GM06990 (cell line): ENCODE measurements at regions not wholly inside any gene's neighbourhood (a gene's known extent, or its start where the extent isn't known, plus 50 kb on each side); places are given as distances from the start of the nearest gene placed in this dataset.

Experiments
- DNase-seq: peaks from one replicate; pipeline ENCODE4 v3.0.0-alpha.2; 2011; ENCODE audit not compliant: insufficient read length; ENCODE audit errors: extremely low read depth
- H3K27me3 ChIP-seq: replicated peaks from 2 replicates; pipeline ENCODE4 v1.6.0; 2011; ENCODE audit warnings: low read length; ENCODE audit not compliant: control insufficient read depth, insufficient read depth
- H3K36me3 ChIP-seq: 2 replicates; pipeline ENCODE4 v1.5.1; 2011; ENCODE audit warnings: low read length; ENCODE audit not compliant: control insufficient read depth, insufficient read depth
- H3K4me3 ChIP-seq: replicated peaks from 2 replicates; pipeline ENCODE4 v1.5.1; 2011; ENCODE audit warnings: low read depth, mild to moderate bottlenecking, control low read depth, low read length
- CTCF ChIP-seq: IDR thresholded peaks from 2 replicates; pipeline ENCODE4 v1.5.1; 2011; ENCODE audit warnings: low read length, control low read depth, mild to moderate bottlenecking, inconsistent platforms; ENCODE audit not compliant: insufficient read depth, poor library complexity, severe bottlenecking

GRCh38 chr4:12966726-12967125, 517.4 kb downstream of the RAB28 start:
- H3K27me3 ChIP-seq, result no peaks in the 10 kb centered on the region
- no peak for TF ChIP-seq CTCF
- DNase-seq, result no peak
- H3K4me3 ChIP-seq, result no peak overlapping the region
- no peaks in the 10 kb centered on the region for H3K36me3 ChIP-seq

- no peak for DNase-seq
- Histone ChIP-seq H3K4me3 (no peak overlapping the region), H3K36me3 (no peaks in the 10 kb centered on the region), H3K27me3 (no peaks in the 10 kb centered on the region)
- no peak for TF ChIP-seq CTCF
Observed at GRCh38 chr4:12965334-12965733, 518.8 kb downstream of the RAB28 start.

- Histone ChIP-seq H3K4me3 (no peak overlapping the region), H3K27me3 (no peaks in the 10 kb centered on the region), H3K36me3 (no peaks in the 10 kb centered on the region)
- TF ChIP-seq CTCF, result no peak
- DNase-seq, result no peak
Observed at GRCh38 chr4:12963912-12964311, 520.2 kb downstream of the RAB28 start.

GRCh38 chr4:12963291-12963690, 520.8 kb downstream of the RAB28 start:
- Histone ChIP-seq H3K4me3 (no peak overlapping the region), H3K27me3 (no peaks in the 10 kb centered on the region), H3K36me3 (no peaks in the 10 kb centered on the region)
- TF ChIP-seq CTCF, result no peak
- no peak for DNase-seq

- no peaks in the 10 kb centered on the region for H3K27me3 ChIP-seq
- DNase-seq, result no peak
- H3K4me3 ChIP-seq, result no peak overlapping the region
- TF ChIP-seq CTCF, result no peak
- no peaks in the 10 kb centered on the region for H3K36me3 ChIP-seq
Observed at GRCh38 chr4:12961713-12962112, 522.4 kb downstream of the RAB28 start.

- Histone ChIP-seq H3K36me3 (no peaks in the 10 kb centered on the region), H3K4me3 (no peak overlapping the region), H3K27me3 (no peaks in the 10 kb centered on the region)
- no peak for DNase-seq
- TF ChIP-seq CTCF, result no peak
Observed at GRCh38 chr4:12958436-12958835, 525.7 kb downstream of the RAB28 start.
